Mesendoderm (in vitro differentiated cells): ENCODE measurements at regions not wholly inside any gene's neighbourhood (a gene's known extent, or its start where the extent isn't known, plus 50 kb on each side); places are given as distances from the start of the nearest gene placed in this dataset.
"Not testable (repeated sequence)": the region's sequence is repeated elsewhere in the genome, so short reads cannot be mapped to it uniquely, and the experiment has no call there.

Experiments
- DNase-seq: peaks from one replicate; pipeline ENCODE4 v3.0.0; 2013
- H2AK5ac ChIP-seq: 2 replicates; pipeline ENCODE4 v1.6.1; 2013; ENCODE audit warnings: low read length, inconsistent platforms
- H2BK120ac ChIP-seq: 2 replicates; pipeline ENCODE4 v1.6.1; 2013; ENCODE audit warnings: low read depth, mild to moderate bottlenecking, low read length, moderate library complexity, mixed read lengths
- H2BK15ac ChIP-seq: replicated peaks from 2 replicates; pipeline ENCODE4 v1.6.1; 2013; ENCODE audit warnings: low read depth, mild to moderate bottlenecking, moderate library complexity
- H2BK5ac ChIP-seq: 2 replicates; pipeline ENCODE4 v1.6.1; 2013; ENCODE audit warnings: low read length, inconsistent platforms
- H3K18ac ChIP-seq: 2 replicates; pipeline ENCODE4 v1.6.1; 2013; ENCODE audit warnings: mild to moderate bottlenecking, low read length, mixed read lengths
- H3K23ac ChIP-seq: one replicate; pipeline ENCODE4 v1.6.1; 2013; ENCODE audit warnings: low read length
- H3K27ac ChIP-seq: 2 replicates; pipeline ENCODE4 v1.5.1; 2013; ENCODE audit warnings: low read depth, mild to moderate bottlenecking, inconsistent platforms, low read length, moderate library complexity
- H3K27me3 ChIP-seq: 2 replicates; pipeline ENCODE4 v1.6.1; 2013; ENCODE audit warnings: low read length, control low read depth, mild to moderate bottlenecking, inconsistent platforms; ENCODE audit not compliant: insufficient read depth, poor library complexity
- H3K36me3 ChIP-seq: 2 replicates; pipeline ENCODE4 v1.6.1; 2013; ENCODE audit warnings: low read length, inconsistent platforms; ENCODE audit not compliant: control insufficient read depth, insufficient read depth
- H3K4ac ChIP-seq: one replicate; pipeline ENCODE4 v1.6.1; 2013; ENCODE audit warnings: low read depth, mild to moderate bottlenecking, low read length, moderate library complexity
- H3K4me1 ChIP-seq: 2 replicates; pipeline ENCODE4 v1.6.1; 2013; ENCODE audit warnings: low read depth, low read length, inconsistent platforms; ENCODE audit not compliant: control insufficient read depth
- H3K4me2 ChIP-seq: 2 replicates; pipeline ENCODE4 v1.6.1; 2013; ENCODE audit warnings: low read length
- H3K4me3 ChIP-seq: 2 replicates; pipeline ENCODE4 v1.5.1; 2013; ENCODE audit warnings: mild to moderate bottlenecking, low read length
- H3K56ac ChIP-seq: one replicate; pipeline ENCODE4 v1.6.1; 2013; ENCODE audit warnings: low read length
- H3K79me1 ChIP-seq: 2 replicates; pipeline ENCODE4 v1.6.1; 2013; ENCODE audit warnings: low read length, inconsistent platforms
- H3K79me2 ChIP-seq: 2 replicates; pipeline ENCODE4 v1.6.1; 2013; ENCODE audit warnings: mild to moderate bottlenecking, low read length; ENCODE audit not compliant: control insufficient read depth, insufficient read depth
- H3K9ac ChIP-seq: 2 replicates; pipeline ENCODE4 v1.6.1; 2013; ENCODE audit warnings: low read length, inconsistent platforms
- H4K5ac ChIP-seq: one replicate; pipeline ENCODE4 v1.6.1; 2013; ENCODE audit warnings: low read length
- H4K8ac ChIP-seq: one replicate; pipeline ENCODE4 v1.6.1; 2013; ENCODE audit warnings: low read depth, mild to moderate bottlenecking, control low read depth, low read length, moderate library complexity
- WGBS: extraction: QIAGEN DNeasy Blood & Tissue Kit; methylation state at CpG from one replicate; pipeline ENCODE4 v1.1.7; 2013; ENCODE audit warnings: low lambda C conversion rate, missing lambda C conversion rate; ENCODE audit not compliant: insufficient coverage; ENCODE audit errors: extremely low coverage; 5-methylcytosine and 5-hydroxymethylcytosine counted together

DNA sequence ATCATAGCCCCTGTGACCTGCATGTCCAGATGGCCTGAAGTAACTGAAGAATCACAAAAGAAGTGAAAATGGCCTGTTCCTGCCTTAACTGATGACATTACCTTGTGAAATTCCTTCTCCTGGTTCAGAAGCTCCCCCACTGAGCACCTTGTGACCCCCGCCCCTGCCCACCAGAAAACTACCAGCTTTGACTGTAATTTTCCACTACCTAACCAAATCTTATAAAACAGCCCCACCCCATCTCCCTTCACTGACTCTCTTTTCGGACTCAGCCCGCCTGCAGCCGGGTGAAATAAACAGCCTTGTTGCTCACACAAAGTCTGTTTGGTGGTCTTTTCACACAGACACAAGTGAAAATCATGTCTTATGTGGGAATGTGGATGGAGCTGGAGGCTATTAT, 373.9 kb upstream of the TRPC7 start:
- not testable (repeated sequence) for H3K4ac ChIP-seq, H3K79me1 ChIP-seq, H3K23ac ChIP-seq, H4K5ac ChIP-seq, H3K79me2 ChIP-seq, H2AK5ac ChIP-seq, H3K4me3 ChIP-seq, H4K8ac ChIP-seq, H3K27me3 ChIP-seq, H2BK15ac ChIP-seq, H2BK5ac ChIP-seq, H3K4me2 ChIP-seq, H3K4me1 ChIP-seq, H3K36me3 ChIP-seq
- peak; percentile 79 for DNase-seq
- Histone ChIP-seq H3K27ac (peak overlapping the region; percentile 86), H3K18ac (peak overlapping the region; percentile 64), H3K9ac (peak overlapping the region; percentile 43), H3K56ac (peak overlapping the region; percentile 8), H2BK120ac (peak overlapping the region; percentile 78)
- WGBS: no CpG with 5 or more reads among the region's 4 CpGs

GRCh38 chr5:136738829-136739228, 373.5 kb upstream of the TRPC7 start:
- no peak overlapping the region for H3K23ac ChIP-seq
- no peak overlapping the region for H2BK120ac ChIP-seq
- H3K9ac ChIP-seq: peak overlapping the region; percentile 39
- no peak overlapping the region for H3K4me3 ChIP-seq
- peak overlapping the region; percentile 65 for H2BK5ac ChIP-seq
- H3K27ac ChIP-seq: peak overlapping the region; percentile 86
- no peaks in the 10 kb centered on the region for H3K36me3 ChIP-seq
- H3K27me3 ChIP-seq: no peaks in the 10 kb centered on the region
- no peak overlapping the region for H2AK5ac ChIP-seq
- DNase-seq: peak; percentile 87
- H2BK15ac ChIP-seq: no peak overlapping the region
- no peaks in the 10 kb centered on the region for H3K79me2 ChIP-seq
- H3K79me1 ChIP-seq: no peaks in the 10 kb centered on the region
- no peaks in the 10 kb centered on the region for H3K4me1 ChIP-seq
- H4K8ac ChIP-seq: no peak overlapping the region
- peak overlapping the region; percentile 11 for H3K18ac ChIP-seq
- H4K5ac ChIP-seq: no peak overlapping the region
- no peak overlapping the region for H3K4me2 ChIP-seq
- H3K56ac ChIP-seq: peak overlapping the region; percentile 82
- no peak overlapping the region for H3K4ac ChIP-seq
- no CpG with 5 or more reads among the region's 2 CpGs for WGBS

- Histone ChIP-seq H3K18ac (peak overlapping the region; percentile 65), H4K8ac (peak overlapping the region; percentile 1), H3K79me2 (no peaks in the 10 kb centered on the region), H3K23ac (no peak overlapping the region), H4K5ac (no peak overlapping the region), H2BK5ac (peak overlapping the region; percentile 94), H2BK120ac (peak overlapping the region; percentile 98), H3K79me1 (no peaks in the 10 kb centered on the region), H3K27me3 (no peaks in the 10 kb centered on the region), H3K9ac (no peak overlapping the region), H3K4ac (peak overlapping the region; percentile 98), H2BK15ac (no peak overlapping the region), H3K4me2 (no peak overlapping the region), H2AK5ac (no peak overlapping the region), H3K36me3 (no peaks in the 10 kb centered on the region), H3K4me1 (no peaks in the 10 kb centered on the region), H3K56ac (peak overlapping the region; percentile 79), H3K27ac (peak overlapping the region; percentile 93), H3K4me3 (no peak overlapping the region)
- no CpG with 5 or more reads among the region's 6 CpGs for whole genome bisulfite sequencing
- no peak for DNase-seq
Observed at GRCh38 chr5:136736021-136736420, 370.7 kb upstream of the TRPC7 start.

GRCh38 chr5:136735611-136736010, 370.3 kb upstream of the TRPC7 start:
- H3K9ac ChIP-seq, H2BK5ac ChIP-seq, H3K23ac ChIP-seq, H3K79me2 ChIP-seq, H3K79me1 ChIP-seq, H2AK5ac ChIP-seq, H3K4me3 ChIP-seq, H4K5ac ChIP-seq, H3K36me3 ChIP-seq, H3K4me1 ChIP-seq, H3K4me2 ChIP-seq, H4K8ac ChIP-seq, H2BK15ac ChIP-seq, H3K27me3 ChIP-seq: not testable (repeated sequence)
- peak overlapping the region; percentile 98 for H3K4ac ChIP-seq
- H2BK120ac ChIP-seq: peak overlapping the region; percentile 98
- peak overlapping the region; percentile 93 for H3K27ac ChIP-seq
- peak overlapping the region; percentile 79 for H3K56ac ChIP-seq
- WGBS: no CpG with 5 or more reads among the region's 4 CpGs
- DNase-seq: peak; percentile 85
- H3K18ac ChIP-seq: peak overlapping the region; percentile 87

GRCh38 chr5:136734628-136735027, 369.3 kb upstream of the TRPC7 start:
- no peaks in the 10 kb centered on the region for H3K79me1 ChIP-seq
- H3K4me3 ChIP-seq: no peak overlapping the region
- no peak overlapping the region for H3K18ac ChIP-seq
- H3K23ac ChIP-seq: no peak overlapping the region
- no peak overlapping the region for H4K5ac ChIP-seq
- H4K8ac ChIP-seq: no peak overlapping the region
- H3K9ac ChIP-seq: no peak overlapping the region
- H3K4ac ChIP-seq: peak overlapping the region; percentile 96
- no peaks in the 10 kb centered on the region for H3K36me3 ChIP-seq
- H3K27ac ChIP-seq: no peak overlapping the region
- H2BK120ac ChIP-seq: peak overlapping the region; percentile 82
- H3K4me1 ChIP-seq: no peaks in the 10 kb centered on the region
- no peaks in the 10 kb centered on the region for H3K79me2 ChIP-seq
- no peaks in the 10 kb centered on the region for H3K27me3 ChIP-seq
- H2AK5ac ChIP-seq: no peak overlapping the region
- H2BK5ac ChIP-seq: peak overlapping the region; percentile 57
- WGBS: no CpG with 5 or more reads among the region's 1 CpG
- no peak overlapping the region for H3K4me2 ChIP-seq
- DNase-seq: peak; percentile 65
- H3K56ac ChIP-seq: no peak overlapping the region
- peak overlapping the region; percentile 78 for H2BK15ac ChIP-seq

DNA sequence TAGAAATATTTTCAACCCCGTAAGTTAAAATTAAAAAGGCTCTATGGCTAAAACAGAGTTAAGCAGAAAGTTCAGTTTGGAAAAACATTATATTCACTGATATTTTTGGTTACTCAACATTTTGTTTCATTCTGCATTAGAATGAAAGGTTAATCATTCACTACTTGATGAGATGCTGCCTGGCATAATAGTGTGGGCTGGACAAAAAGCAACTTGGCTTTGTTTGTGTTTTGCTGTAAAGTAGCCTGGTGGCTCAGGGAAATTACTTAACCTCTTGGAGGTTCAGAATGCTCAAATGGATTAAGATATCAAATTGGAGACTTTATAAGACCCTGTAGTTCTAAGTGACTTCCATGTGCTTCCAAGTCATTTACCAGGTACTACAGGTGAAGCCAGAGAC, 367.4 kb upstream of the TRPC7 start:
- Histone ChIP-seq H3K18ac (no peak overlapping the region), H4K8ac (no peak overlapping the region), H3K79me2 (no peaks in the 10 kb centered on the region), H3K4me2 (no peak overlapping the region), H2BK15ac (peak overlapping the region; percentile 36), H3K56ac (no peak overlapping the region), H3K27me3 (no peaks in the 10 kb centered on the region), H3K79me1 (no peaks in the 10 kb centered on the region), H3K27ac (no peak overlapping the region), H3K4me1 (no peaks in the 10 kb centered on the region), H2BK5ac (no peak overlapping the region), H2BK120ac (peak overlapping the region; percentile 28), H3K36me3 (no peaks in the 10 kb centered on the region), H3K23ac (no peak overlapping the region), H4K5ac (no peak overlapping the region), H3K9ac (no peak overlapping the region), H2AK5ac (no peak overlapping the region), H3K4ac (no peak overlapping the region), H3K4me3 (no peak overlapping the region)
- no peak for DNase-seq
- WGBS: no CpG with 5 or more reads among the region's 1 CpG
